ENCODE measurements at regions not wholly inside any gene's neighbourhood (a gene's known extent, or its start where the extent isn't known, plus 50 kb on each side); places are given as distances from the start of the nearest gene placed in this dataset.

- no peak for DNase-seq (ENCODE audit: low read depth)
Observed at GRCh38 chr2:120976501-120977307, 241.0 kb downstream of the GLI2 start.

- DNase-seq (ENCODE audit: low read depth) = no peak
Observed at GRCh38 chr2:120977582-120978358, 242.1 kb downstream of the GLI2 start.

- no peak for DNase-seq (ENCODE audit: low read depth)
Observed at GRCh38 chr2:120978359-120979050, 242.8 kb downstream of the GLI2 start.

- no peak for DNase-seq (ENCODE audit: low read depth)
Observed at GRCh38 chr2:120979398-120979797, 243.7 kb downstream of the GLI2 start.

DNA sequence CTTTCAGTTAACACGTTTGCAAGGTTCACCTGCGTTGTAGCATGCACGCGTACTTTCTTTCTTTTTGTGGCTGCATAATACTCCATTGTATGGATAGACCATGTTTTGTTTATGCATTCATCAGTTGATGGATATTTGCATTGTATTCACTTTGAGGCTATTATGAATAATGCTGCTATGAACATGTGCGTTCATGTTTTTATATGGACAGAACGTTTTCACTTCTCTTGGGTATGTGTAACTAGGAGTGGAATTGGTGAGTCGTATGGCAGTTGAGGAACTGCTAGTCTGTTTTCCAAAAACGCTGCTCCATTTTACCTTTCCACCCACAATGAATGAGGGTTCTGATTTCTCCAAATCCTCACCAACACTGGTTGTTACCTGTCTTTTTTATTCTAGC is 244.3 kb downstream of the GLI2 start:
- DNase-seq (ENCODE audit: low read depth) = no peak

GRCh38 chr2:120981443-120981842 is 245.8 kb downstream of the GLI2 start:
- DNase-seq (ENCODE audit: low read depth) = no peak

- no peak for DNase-seq (ENCODE audit: low read depth)
Observed at GRCh38 chr2:120982598-120982997, 246.9 kb downstream of the GLI2 start.

DNA sequence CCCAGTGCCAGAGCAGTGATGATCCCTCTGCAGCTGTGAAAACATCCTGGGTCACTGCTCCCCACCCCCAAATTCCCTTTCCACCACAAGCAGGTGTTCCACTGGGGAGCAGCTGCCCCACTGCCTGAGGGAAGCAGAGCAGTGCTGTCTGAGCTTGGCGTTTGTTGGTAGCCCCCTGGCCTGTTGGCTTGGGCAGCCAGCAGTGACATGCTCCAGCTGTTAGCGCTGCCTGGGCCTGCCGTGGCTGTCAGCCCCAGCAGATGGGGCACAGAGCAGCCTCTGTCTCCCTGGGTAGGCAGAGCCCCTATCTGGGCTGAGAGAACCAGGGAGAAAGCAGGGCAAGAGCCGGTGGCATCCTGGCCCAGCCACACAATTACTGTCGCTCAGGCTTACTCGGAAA is 247.7 kb downstream of the GLI2 start:
- DNase-seq (ENCODE audit: low read depth) = no peak

DNA sequence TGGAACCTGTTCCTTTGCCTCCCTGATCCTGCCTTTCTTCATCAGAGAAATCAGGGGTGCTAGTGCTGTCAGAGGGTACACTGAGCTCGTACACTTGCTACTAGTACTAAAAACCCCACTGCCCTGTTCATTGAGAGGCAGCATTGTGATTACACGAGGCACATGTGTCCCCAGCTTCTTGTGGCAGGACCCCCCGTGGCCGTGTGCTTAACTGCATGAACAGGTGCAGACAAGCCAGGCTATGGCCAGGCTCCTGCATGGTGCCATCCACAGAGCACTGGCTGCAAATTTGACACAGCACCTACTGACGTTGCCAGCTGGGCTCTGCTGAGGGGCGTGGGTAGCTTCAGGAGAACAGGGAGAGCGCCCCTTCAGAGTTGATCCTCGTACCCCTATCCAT is 248.4 kb downstream of the GLI2 start:
- DNase-seq (ENCODE audit: low read depth) = no peak

DNA sequence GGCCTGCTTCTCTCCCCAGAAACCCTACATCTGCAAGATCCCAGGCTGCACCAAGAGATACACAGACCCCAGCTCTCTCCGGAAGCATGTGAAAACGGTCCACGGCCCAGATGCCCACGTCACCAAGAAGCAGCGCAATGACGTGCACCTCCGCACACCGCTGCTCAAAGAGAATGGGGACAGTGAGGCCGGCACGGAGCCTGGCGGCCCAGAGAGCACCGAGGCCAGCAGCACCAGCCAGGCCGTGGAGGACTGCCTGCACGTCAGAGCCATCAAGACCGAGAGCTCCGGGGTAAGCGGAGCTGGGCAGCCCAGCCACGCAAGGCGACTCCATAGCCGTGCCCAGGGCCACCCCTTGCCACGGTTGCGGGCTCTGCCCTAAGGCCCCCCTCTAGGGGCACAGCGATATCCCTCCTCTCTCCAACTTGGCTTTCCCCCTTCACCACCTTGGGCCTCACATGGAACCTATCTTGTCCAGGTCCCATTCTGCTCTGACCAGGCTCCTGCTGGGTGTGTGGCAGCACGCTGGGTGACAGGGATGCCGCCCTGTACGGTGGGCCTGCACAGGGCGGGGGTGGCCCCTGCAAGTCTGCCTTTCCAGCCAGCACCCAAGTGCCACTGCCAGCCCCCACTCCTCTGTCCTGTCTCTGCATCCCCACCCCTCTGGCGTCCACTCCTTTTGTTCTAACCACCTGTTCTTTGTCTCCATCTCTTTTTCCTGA is 248.9 kb downstream of the GLI2 start:
- no peak for DNase-seq (ENCODE audit: low read depth)

- no peak for DNase-seq (ENCODE audit: low read depth)
Observed at GRCh38 chr2:120985174-120985996, 249.7 kb downstream of the GLI2 start.

- DNase-seq (ENCODE audit: low read depth) = no peak
Observed at GRCh38 chr2:120985997-120986651, 250.5 kb downstream of the GLI2 start.

DNA sequence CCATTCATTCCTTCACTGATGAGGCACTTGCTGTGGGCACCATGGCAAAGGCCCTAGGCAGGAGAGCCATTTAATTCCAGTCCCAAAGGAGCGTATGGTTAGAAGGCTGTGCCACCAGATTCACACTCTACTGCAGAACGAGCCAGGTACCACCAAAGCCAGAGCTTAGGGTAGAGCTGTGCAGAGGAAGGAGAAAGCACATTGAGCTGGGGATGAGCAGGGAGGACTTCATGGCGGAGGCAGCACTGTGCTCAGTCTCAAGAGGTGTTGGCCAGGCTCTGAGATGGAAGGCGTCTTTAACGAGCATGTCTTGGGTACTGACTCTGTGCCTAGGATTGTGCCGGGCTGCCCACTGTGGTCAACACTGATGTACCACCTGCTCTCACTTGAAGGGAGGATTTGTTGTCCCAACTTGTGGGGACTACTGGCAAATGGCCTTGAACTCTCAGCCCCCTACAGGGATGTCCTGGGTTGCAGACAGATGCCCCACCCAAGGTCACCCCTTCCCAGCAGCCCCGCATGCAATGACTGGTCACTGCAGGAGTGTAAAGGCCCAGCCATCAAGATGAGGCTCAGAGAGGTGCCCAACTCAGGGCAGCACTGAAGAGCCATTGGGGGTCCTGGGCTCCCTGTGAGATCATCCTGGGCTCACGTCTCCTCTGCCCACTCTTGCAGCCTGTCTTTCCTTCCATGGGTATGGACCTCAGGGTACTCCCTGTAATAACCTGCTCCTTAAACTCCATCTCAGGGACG is 251.4 kb downstream of the GLI2 start:
- DNase-seq (ENCODE audit: low read depth) = no peak

GRCh38 chr2:120988051-120988699 is 252.5 kb downstream of the GLI2 start:
- no peak for DNase-seq (ENCODE audit: low read depth)

DNA sequence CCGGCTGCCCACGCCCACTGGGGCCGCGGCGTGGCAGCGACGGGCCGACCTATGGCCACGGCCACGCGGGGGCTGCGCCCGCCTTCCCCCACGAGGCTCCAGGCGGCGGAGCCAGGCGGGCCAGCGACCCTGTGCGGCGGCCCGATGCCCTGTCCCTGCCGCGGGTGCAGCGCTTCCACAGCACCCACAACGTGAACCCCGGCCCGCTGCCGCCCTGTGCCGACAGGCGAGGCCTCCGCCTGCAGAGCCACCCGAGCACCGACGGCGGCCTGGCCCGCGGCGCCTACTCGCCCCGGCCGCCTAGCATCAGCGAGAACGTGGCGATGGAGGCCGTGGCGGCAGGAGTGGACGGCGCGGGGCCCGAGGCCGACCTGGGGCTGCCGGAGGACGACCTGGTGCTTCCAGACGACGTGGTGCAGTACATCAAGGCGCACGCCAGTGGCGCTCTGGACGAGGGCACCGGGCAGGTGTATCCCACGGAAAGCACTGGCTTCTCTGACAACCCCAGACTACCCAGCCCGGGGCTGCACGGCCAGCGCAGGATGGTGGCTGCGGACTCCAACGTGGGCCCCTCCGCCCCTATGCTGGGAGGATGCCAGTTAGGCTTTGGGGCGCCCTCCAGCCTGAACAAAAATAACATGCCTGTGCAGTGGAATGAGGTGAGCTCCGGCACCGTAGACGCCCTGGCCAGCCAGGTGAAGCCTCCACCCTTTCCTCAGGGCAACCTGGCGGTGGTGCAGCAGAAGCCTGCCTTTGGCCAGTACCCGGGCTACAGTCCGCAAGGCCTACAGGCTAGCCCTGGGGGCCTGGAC is 253.2 kb downstream of the GLI2 start:
- DNase-seq (ENCODE audit: low read depth) = no peak

DNA sequence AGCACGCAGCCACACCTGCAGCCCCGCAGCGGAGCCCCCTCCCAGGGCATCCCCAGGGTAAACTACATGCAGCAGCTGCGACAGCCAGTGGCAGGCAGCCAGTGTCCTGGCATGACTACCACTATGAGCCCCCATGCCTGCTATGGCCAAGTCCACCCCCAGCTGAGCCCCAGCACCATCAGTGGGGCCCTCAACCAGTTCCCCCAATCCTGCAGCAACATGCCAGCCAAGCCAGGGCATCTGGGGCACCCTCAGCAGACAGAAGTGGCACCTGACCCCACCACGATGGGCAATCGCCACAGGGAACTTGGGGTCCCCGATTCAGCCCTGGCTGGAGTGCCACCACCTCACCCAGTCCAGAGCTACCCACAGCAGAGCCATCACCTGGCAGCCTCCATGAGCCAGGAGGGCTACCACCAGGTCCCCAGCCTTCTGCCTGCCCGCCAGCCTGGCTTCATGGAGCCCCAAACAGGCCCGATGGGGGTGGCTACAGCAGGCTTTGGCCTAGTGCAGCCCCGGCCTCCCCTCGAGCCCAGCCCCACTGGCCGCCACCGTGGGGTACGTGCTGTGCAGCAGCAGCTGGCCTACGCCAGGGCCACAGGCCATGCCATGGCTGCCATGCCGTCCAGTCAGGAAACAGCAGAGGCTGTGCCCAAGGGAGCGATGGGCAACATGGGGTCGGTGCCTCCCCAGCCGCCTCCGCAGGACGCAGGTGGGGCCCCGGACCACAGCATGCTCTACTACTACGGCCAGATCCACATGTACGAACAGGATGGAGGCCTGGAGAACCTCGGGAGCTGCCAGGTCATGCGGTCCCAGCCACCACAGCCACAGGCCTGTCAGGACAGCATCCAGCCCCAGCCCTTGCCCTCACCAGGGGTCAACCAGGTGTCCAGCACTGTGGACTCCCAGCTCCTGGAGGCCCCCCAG is 254.1 kb downstream of the GLI2 start:
- no peak for DNase-seq (ENCODE audit: low read depth)

- DNase-seq (ENCODE audit: low read depth) = no peak
Observed at GRCh38 chr2:120990451-120990871, 254.8 kb downstream of the GLI2 start.

Measured in M059J (cell line).